HUES48 (cell line): ENCODE measurements at regions not wholly inside any gene's neighbourhood (a gene's known extent, or its start where the extent isn't known, plus 50 kb on each side); places are given as distances from the start of the nearest gene placed in this dataset.
"Not testable (repeated sequence)": the region's sequence is repeated elsewhere in the genome, so short reads cannot be mapped to it uniquely, and the experiment has no call there.

Experiments used
- H3K27ac ChIP-seq: one replicate; pipeline ENCODE4 v1.7.0; 2013; ENCODE audit warnings: low read depth, low read length, inconsistent platforms
- H3K27me3 ChIP-seq: 2 replicates; pipeline ENCODE4 v1.6.1; 2013; ENCODE audit warnings: mild to moderate bottlenecking, low read length; ENCODE audit not compliant: control insufficient read depth, insufficient read depth
- H3K36me3 ChIP-seq: 2 replicates; pipeline ENCODE4 v1.6.1; 2013; ENCODE audit warnings: low read length; ENCODE audit not compliant: control insufficient read depth, insufficient read depth
- H3K4me1 ChIP-seq: 2 replicates; pipeline ENCODE4 v1.6.1; 2013; ENCODE audit warnings: mild to moderate bottlenecking, low read length; ENCODE audit not compliant: control insufficient read depth, insufficient read depth
- H3K4me3 ChIP-seq: 2 replicates; pipeline ENCODE4 v1.5.1; 2013; ENCODE audit warnings: mild to moderate bottlenecking, low read depth, low read length
- H3K9ac ChIP-seq: 2 replicates; pipeline ENCODE4 v1.6.1; 2013; ENCODE audit warnings: mild to moderate bottlenecking, low read depth, low read length, moderate library complexity
- H3K9me3 ChIP-seq: 2 replicates; pipeline ENCODE4 v1.6.1; 2013; ENCODE audit warnings: low read length; ENCODE audit not compliant: control insufficient read depth, insufficient read depth

DNA sequence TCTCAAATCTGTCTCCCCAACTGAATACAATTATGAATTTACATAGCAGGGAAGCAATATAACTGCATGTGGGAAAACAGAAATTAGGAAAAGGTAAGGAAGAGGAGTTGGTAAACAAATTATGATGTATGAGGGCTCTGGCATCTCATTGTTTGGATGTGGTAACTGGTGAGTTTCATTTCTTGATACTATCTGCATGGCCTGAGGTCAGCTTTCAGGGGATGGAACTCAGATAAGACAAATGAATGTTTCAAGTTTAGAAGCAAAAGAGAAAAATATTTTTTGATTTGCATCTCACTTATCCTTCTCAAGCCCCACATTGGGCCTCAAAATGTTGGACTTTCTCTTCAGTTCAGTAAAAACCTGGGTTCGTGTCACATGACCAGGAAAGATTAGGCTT, 302.2 kb upstream of the GJE1 start:
- no peaks in the 10 kb centered on the region for H3K36me3 ChIP-seq
- no peaks in the 10 kb centered on the region for H3K9me3 ChIP-seq
- no peaks in the 10 kb centered on the region for H3K27me3 ChIP-seq
- H3K4me3 ChIP-seq = no peak overlapping the region
- no peak overlapping the region for H3K9ac ChIP-seq
- H3K4me1 ChIP-seq = peaks cover 27% of the 10 kb centered on the region
- peak overlapping the region; percentile 30 for H3K27ac ChIP-seq

GRCh38 chr6:141829566-141830360, 303.0 kb upstream of the GJE1 start:
- no peak overlapping the region for H3K4me3 ChIP-seq
- no peaks in the 10 kb centered on the region for H3K9me3 ChIP-seq
- peaks cover 27% of the 10 kb centered on the region for H3K4me1 ChIP-seq
- H3K27me3 ChIP-seq = no peaks in the 10 kb centered on the region
- no peak overlapping the region for H3K9ac ChIP-seq
- peak overlapping the region; percentile 30 for H3K27ac ChIP-seq
- H3K36me3 ChIP-seq = no peaks in the 10 kb centered on the region

DNA sequence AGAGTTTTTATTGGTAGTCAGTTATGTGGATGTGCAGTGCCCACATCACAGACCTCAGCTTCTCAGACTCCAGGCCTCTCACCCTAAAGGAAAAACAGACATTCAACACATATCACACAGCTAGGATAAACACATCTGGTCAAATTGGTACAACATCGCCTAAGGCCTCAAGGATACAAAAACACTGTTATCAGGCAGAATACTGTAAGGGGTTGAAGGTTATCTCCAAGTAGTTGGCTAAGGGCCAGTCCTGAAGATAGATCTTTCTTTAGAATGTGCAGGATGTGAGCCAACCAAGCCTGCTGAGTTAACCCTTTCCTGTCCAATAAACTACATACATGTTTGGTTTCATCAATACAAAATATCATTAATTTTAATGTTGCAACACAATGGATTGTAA, 308.4 kb upstream of the GJE1 start:
- H3K36me3 ChIP-seq = no peaks in the 10 kb centered on the region
- H3K4me3 ChIP-seq = no peak overlapping the region
- H3K27me3 ChIP-seq = no peaks in the 10 kb centered on the region
- no peak overlapping the region for H3K9ac ChIP-seq
- H3K27ac ChIP-seq = no peak overlapping the region
- peaks cover 6% of the 10 kb centered on the region; the same call in 1 of the 2 replicates for H3K9me3 ChIP-seq
- H3K4me1 ChIP-seq = peaks cover 10% of the 10 kb centered on the region

- H3K27me3 ChIP-seq, H3K36me3 ChIP-seq, H3K27ac ChIP-seq, H3K4me1 ChIP-seq, H3K4me3 ChIP-seq, H3K9ac ChIP-seq, H3K9me3 ChIP-seq: not testable (repeated sequence)
Observed at GRCh38 chr6:141815039-141815438, 317.7 kb upstream of the GJE1 start.

DNA sequence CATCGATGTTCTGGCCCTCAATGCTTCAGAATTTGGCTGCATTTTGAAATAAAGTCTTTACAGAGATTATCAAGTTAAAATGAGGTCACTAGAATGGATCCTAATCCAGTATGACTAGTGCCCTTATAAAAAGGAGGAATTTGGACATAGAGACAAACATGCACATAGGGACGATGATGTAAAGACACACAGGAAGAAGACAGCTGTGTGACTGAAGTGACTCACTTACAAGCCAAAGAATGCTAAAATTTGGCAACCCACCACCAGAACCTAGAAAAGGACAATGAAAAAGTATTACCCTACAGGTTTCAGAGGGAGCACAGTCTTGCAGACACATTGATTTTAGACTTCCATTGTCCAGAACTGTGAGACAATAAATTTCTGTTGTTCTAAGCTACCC, 322.8 kb upstream of the GJE1 start:
- no peaks in the 10 kb centered on the region for H3K9me3 ChIP-seq
- no peak overlapping the region for H3K9ac ChIP-seq
- H3K36me3 ChIP-seq = no peaks in the 10 kb centered on the region
- no peak overlapping the region for H3K4me3 ChIP-seq
- peaks cover 12% of the 10 kb centered on the region; the same call in 1 of the 2 replicates for H3K4me1 ChIP-seq
- H3K27ac ChIP-seq = no peak overlapping the region
- no peaks in the 10 kb centered on the region for H3K27me3 ChIP-seq

GRCh38 chr6:141808662-141809061, 324.1 kb upstream of the GJE1 start:
- H3K36me3 ChIP-seq = no peaks in the 10 kb centered on the region
- H3K9me3 ChIP-seq = no peaks in the 10 kb centered on the region
- H3K9ac ChIP-seq = no peak overlapping the region
- H3K4me1 ChIP-seq = peaks cover 12% of the 10 kb centered on the region; the same call in 1 of the 2 replicates
- no peak overlapping the region for H3K27ac ChIP-seq
- no peak overlapping the region for H3K4me3 ChIP-seq
- H3K27me3 ChIP-seq = no peaks in the 10 kb centered on the region

DNA sequence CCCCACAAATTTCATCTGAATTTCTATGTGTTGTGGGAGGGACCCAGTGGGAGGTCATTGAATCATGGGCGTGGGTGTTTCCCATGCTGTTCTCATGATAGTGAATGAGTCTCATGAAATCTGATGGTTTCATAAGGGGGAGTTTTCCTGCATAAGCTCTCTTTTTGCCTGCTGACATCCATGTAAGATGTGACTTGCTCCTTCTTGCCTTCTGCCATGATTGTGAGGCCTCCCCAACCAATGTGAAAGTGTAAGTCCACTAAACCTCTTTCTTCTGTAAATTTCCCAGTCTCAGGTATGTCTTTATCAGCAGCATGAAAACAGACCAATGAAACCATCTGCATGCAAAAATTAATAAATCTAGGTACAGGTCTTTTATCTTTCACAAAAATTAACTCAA, 331.8 kb upstream of the GJE1 start:
- not testable (repeated sequence) for H3K4me1 ChIP-seq, H3K9ac ChIP-seq, H3K4me3 ChIP-seq, H3K36me3 ChIP-seq, H3K9me3 ChIP-seq, H3K27me3 ChIP-seq, H3K27ac ChIP-seq

- Histone ChIP-seq H3K27me3 (no peaks in the 10 kb centered on the region), H3K9ac (no peak overlapping the region), H3K9me3 (no peaks in the 10 kb centered on the region), H3K4me1 (peaks cover 13% of the 10 kb centered on the region), H3K36me3 (no peaks in the 10 kb centered on the region), H3K27ac (no peak overlapping the region), H3K4me3 (no peak overlapping the region)
Observed at GRCh38 chr6:141790921-141791320, 341.8 kb upstream of the GJE1 start.

DNA sequence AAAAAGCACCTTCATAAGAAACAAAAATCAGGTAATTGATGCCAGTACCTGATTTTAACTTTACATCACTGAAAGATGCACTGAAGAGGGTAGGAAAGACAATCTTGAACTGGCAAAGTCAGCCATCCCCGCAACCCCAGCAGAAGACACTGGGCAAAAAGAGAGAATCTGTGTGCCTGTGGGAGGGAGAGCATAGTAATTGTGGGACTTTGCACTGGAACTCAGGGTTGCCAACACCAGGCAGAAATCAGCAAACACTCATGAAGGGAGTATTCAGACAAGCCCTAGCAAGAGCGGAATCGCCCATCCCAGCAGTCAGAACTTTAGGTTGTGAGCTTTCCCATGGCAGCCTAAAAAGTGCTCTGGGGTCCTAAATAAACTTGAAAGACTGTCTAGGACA, 344.6 kb upstream of the GJE1 start:
- Histone ChIP-seq H3K27ac (no peak overlapping the region), H3K4me1 (peaks cover 18% of the 10 kb centered on the region), H3K9ac (no peak overlapping the region), H3K36me3 (no peaks in the 10 kb centered on the region), H3K27me3 (no peaks in the 10 kb centered on the region), H3K4me3 (no peak overlapping the region), H3K9me3 (no peaks in the 10 kb centered on the region)

DNA sequence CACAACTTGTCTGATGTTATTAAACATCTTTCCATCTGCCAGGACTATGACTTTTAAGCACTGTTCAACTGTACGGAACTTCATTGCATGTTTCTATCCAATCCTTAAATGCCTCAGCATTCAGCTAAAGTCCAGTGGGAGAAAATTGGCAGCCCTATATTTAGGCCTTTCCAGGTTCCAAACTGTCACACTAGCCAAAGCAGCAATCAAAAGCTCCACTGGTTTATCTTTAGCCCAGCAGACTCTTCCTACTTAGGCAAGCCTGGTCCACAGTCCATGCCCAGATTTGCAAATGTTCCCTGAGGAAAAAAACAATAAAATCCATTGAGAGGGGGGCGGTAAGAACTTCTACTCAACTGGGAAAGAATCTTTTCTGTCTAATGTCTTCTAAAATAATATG, 349.1 kb upstream of the GJE1 start:
- Histone ChIP-seq H3K4me1 (peaks cover 10% of the 10 kb centered on the region), H3K27me3 (no peaks in the 10 kb centered on the region), H3K9me3 (no peaks in the 10 kb centered on the region), H3K9ac (no peak overlapping the region), H3K4me3 (no peak overlapping the region), H3K27ac (no peak overlapping the region), H3K36me3 (no peaks in the 10 kb centered on the region)

GRCh38 chr6:141780296-141780695, 352.4 kb upstream of the GJE1 start:
- no peaks in the 10 kb centered on the region for H3K27me3 ChIP-seq
- no peaks in the 10 kb centered on the region for H3K36me3 ChIP-seq
- H3K4me1 ChIP-seq = no peaks in the 10 kb centered on the region
- no peak overlapping the region for H3K4me3 ChIP-seq
- no peaks in the 10 kb centered on the region for H3K9me3 ChIP-seq
- H3K9ac ChIP-seq = no peak overlapping the region
- H3K27ac ChIP-seq = no peak overlapping the region
